GM19035 (cell line): ENCODE measurements at regions not wholly inside any gene's neighbourhood (a gene's known extent, or its start where the extent isn't known, plus 50 kb on each side); places are given as distances from the start of the nearest gene placed in this dataset.
A peak's percentile ranks its signal among the peaks of the same experiment; 100 is the strongest.
"Not testable (repeated sequence)": the region's sequence is repeated elsewhere in the genome, so short reads cannot be mapped to it uniquely, and the experiment has no call there.

Source experiments
- ATAC-seq: cut with Tn5 transposase; IDR thresholded peaks from one replicate; pipeline ENCODE4 v1.9.1; 2021; ENCODE audit not compliant: unreplicated experiment

- ATAC-seq, result no peak
These were observed 608.6 kb downstream of the COL12A1 start for GRCh38 chr6:74597266-74597665.

GRCh38 chr6:74596588-74596987, 609.3 kb downstream of the COL12A1 start:
- ATAC-seq, result no peak

GRCh38 chr6:74594350-74594749, 611.5 kb downstream of the COL12A1 start:
- not testable (repeated sequence) for ATAC-seq

GRCh38 chr6:74588094-74588832, 617.6 kb downstream of the COL12A1 start:
- no peak for ATAC-seq

GRCh38 chr6:74587386-74587785, 618.5 kb downstream of the COL12A1 start:
- ATAC-seq, result no peak

- no peak for ATAC-seq
These were observed 620.1 kb downstream of the COL12A1 start for GRCh38 chr6:74585753-74586152.

GRCh38 chr6:74581681-74582080, 624.2 kb downstream of the COL12A1 start:
- no peak for ATAC-seq

GRCh38 chr6:74579794-74580193, 626.1 kb downstream of the COL12A1 start:
- ATAC-seq, result no peak

GRCh38 chr6:74579047-74579446, 626.8 kb downstream of the COL12A1 start:
- no peak for ATAC-seq

GRCh38 chr6:74578339-74578738, 627.5 kb downstream of the COL12A1 start:
- ATAC-seq, result no peak

- peak; percentile 89 for ATAC-seq
These were observed 628.2 kb downstream of the COL12A1 start for GRCh38 chr6:74577619-74578018.

GRCh38 chr6:74574794-74575193, 631.1 kb downstream of the COL12A1 start:
- ATAC-seq, result peak; percentile 69

- no peak for ATAC-seq
These were observed 632.2 kb downstream of the COL12A1 start for GRCh38 chr6:74573613-74574012.

- no peak for ATAC-seq
These were observed 635.8 kb downstream of the COL12A1 start for GRCh38 chr6:74570044-74570443.

- no peak for ATAC-seq
These were observed 637.0 kb downstream of the COL12A1 start for GRCh38 chr6:74568861-74569260.

- ATAC-seq, result not testable (repeated sequence)
These were observed 637.9 kb downstream of the COL12A1 start for GRCh38 chr6:74567923-74568290.

- ATAC-seq, result no peak
These were observed 638.5 kb downstream of the COL12A1 start for GRCh38 chr6:74567281-74567922.

GRCh38 chr6:74557236-74557635, 648.6 kb downstream of the COL12A1 start:
- no peak for ATAC-seq

GRCh38 chr6:74554041-74554440, 651.8 kb downstream of the COL12A1 start:
- ATAC-seq, result no peak

- no peak for ATAC-seq
These were observed 654.0 kb downstream of the COL12A1 start for GRCh38 chr6:74551896-74552295.

- no peak for ATAC-seq
These were observed 655.0 kb downstream of the COL12A1 start for GRCh38 chr6:74550821-74551220.

GRCh38 chr6:74549746-74550145, 656.1 kb downstream of the COL12A1 start:
- ATAC-seq, result no peak
